ENCODE measurements at regions not wholly inside any gene's neighbourhood (a gene's known extent, or its start where the extent isn't known, plus 50 kb on each side); places are given as distances from the start of the nearest gene placed in this dataset.
"Not testable (repeated sequence)": the region's sequence is repeated elsewhere in the genome, so short reads cannot be mapped to it uniquely, and the experiment has no call there.

- H3K9me3 Mint-ChIP-seq (ENCODE audit: unreplicated experiment); intact Hi-C loops (cut with micrococcal nuclease); CTCF ChIA-PET; H3K27ac Mint-ChIP-seq (ENCODE audit: low read depth, unreplicated experiment); H3K4me1 Mint-ChIP-seq (ENCODE audit: insufficient read depth, unreplicated experiment); H3K4me3 Mint-ChIP-seq (ENCODE audit: unreplicated experiment); BruUV-seq (replicated peaks); H3K36me3 Mint-ChIP-seq (ENCODE audit: insufficient read depth, unreplicated experiment); POLR2A ChIA-PET: not testable (repeated sequence)
- peaks cover 33% of the 10 kb centered on the region for H3K27me3 Mint-ChIP-seq (ENCODE audit: insufficient read depth, unreplicated experiment)
- peak; percentile 2 for DNase-seq (ENCODE audit: unreplicated experiment)
These were observed 1609.3 kb downstream of the SPATA31A7 start for GRCh38 chr9:62798884-62799850.

- POLR2A ChIA-PET; H3K27ac Mint-ChIP-seq (ENCODE audit: low read depth, unreplicated experiment); intact Hi-C loops (cut with micrococcal nuclease); CTCF ChIA-PET; H3K36me3 Mint-ChIP-seq (ENCODE audit: insufficient read depth, unreplicated experiment); H3K4me3 Mint-ChIP-seq (ENCODE audit: unreplicated experiment); DNase-seq (ENCODE audit: unreplicated experiment); BruUV-seq (replicated peaks); H3K4me1 Mint-ChIP-seq (ENCODE audit: insufficient read depth, unreplicated experiment); H3K9me3 Mint-ChIP-seq (ENCODE audit: unreplicated experiment): not testable (repeated sequence)
- H3K27me3 Mint-ChIP-seq (ENCODE audit: insufficient read depth, unreplicated experiment), result peaks cover 40% of the 10 kb centered on the region
These were observed 1610.1 kb downstream of the SPATA31A7 start for GRCh38 chr9:62799851-62800371.

- BruUV-seq (replicated peaks); intact Hi-C loops (cut with micrococcal nuclease); H3K4me3 Mint-ChIP-seq (ENCODE audit: unreplicated experiment); H3K9me3 Mint-ChIP-seq (ENCODE audit: unreplicated experiment); H3K27ac Mint-ChIP-seq (ENCODE audit: low read depth, unreplicated experiment); CTCF ChIA-PET; H3K4me1 Mint-ChIP-seq (ENCODE audit: insufficient read depth, unreplicated experiment); POLR2A ChIA-PET; H3K36me3 Mint-ChIP-seq (ENCODE audit: insufficient read depth, unreplicated experiment): not testable (repeated sequence)
- peaks cover 48% of the 10 kb centered on the region for H3K27me3 Mint-ChIP-seq (ENCODE audit: insufficient read depth, unreplicated experiment)
- peak; percentile 5 for DNase-seq (ENCODE audit: unreplicated experiment)
These were observed 1610.9 kb downstream of the SPATA31A7 start for GRCh38 chr9:62800451-62801371.

- H3K4me1 Mint-ChIP-seq (ENCODE audit: insufficient read depth, unreplicated experiment); BruUV-seq (replicated peaks); H3K36me3 Mint-ChIP-seq (ENCODE audit: insufficient read depth, unreplicated experiment); H3K27ac Mint-ChIP-seq (ENCODE audit: low read depth, unreplicated experiment); H3K9me3 Mint-ChIP-seq (ENCODE audit: unreplicated experiment); CTCF ChIA-PET; POLR2A ChIA-PET; intact Hi-C loops (cut with micrococcal nuclease); DNase-seq (ENCODE audit: unreplicated experiment): not testable (repeated sequence)
- H3K4me3 Mint-ChIP-seq (ENCODE audit: unreplicated experiment), result peak overlapping the region; percentile 30
- peaks cover 52% of the 10 kb centered on the region for H3K27me3 Mint-ChIP-seq (ENCODE audit: insufficient read depth, unreplicated experiment)
These were observed 1611.6 kb downstream of the SPATA31A7 start for GRCh38 chr9:62801372-62801811.

- POLR2A ChIA-PET, result interaction anchor here (1.2 kb wide), 1 partner anchor 1015 kb away, joined by 6 read pairs; no protein-coding TSS in a partner anchor
- H3K9me3 Mint-ChIP-seq (ENCODE audit: unreplicated experiment); H3K27ac Mint-ChIP-seq (ENCODE audit: low read depth, unreplicated experiment); intact Hi-C loops (cut with micrococcal nuclease); CTCF ChIA-PET; BruUV-seq (replicated peaks); H3K36me3 Mint-ChIP-seq (ENCODE audit: insufficient read depth, unreplicated experiment); H3K4me1 Mint-ChIP-seq (ENCODE audit: insufficient read depth, unreplicated experiment): not testable (repeated sequence)
- Mint-ChIP-seq H3K27me3 (ENCODE audit: insufficient read depth, unreplicated experiment) (peaks cover 52% of the 10 kb centered on the region), H3K4me3 (ENCODE audit: unreplicated experiment) (peak overlapping the region; percentile 30)
- peak; percentile 54 for DNase-seq (ENCODE audit: unreplicated experiment)
These were observed 1612.3 kb downstream of the SPATA31A7 start for GRCh38 chr9:62801961-62802718.

- H3K36me3 Mint-ChIP-seq (ENCODE audit: insufficient read depth, unreplicated experiment); H3K4me1 Mint-ChIP-seq (ENCODE audit: insufficient read depth, unreplicated experiment); BruUV-seq (replicated peaks); H3K27ac Mint-ChIP-seq (ENCODE audit: low read depth, unreplicated experiment); CTCF ChIA-PET; DNase-seq (ENCODE audit: unreplicated experiment); intact Hi-C loops (cut with micrococcal nuclease); H3K9me3 Mint-ChIP-seq (ENCODE audit: unreplicated experiment): not testable (repeated sequence)
- peaks cover 52% of the 10 kb centered on the region for H3K27me3 Mint-ChIP-seq (ENCODE audit: insufficient read depth, unreplicated experiment)
- peak overlapping the region; percentile 30 for H3K4me3 Mint-ChIP-seq (ENCODE audit: unreplicated experiment)
- POLR2A ChIA-PET, result interaction anchor here (1.2 kb wide), 1 partner anchor 1014 kb away, joined by 6 read pairs; no protein-coding TSS in a partner anchor
These were observed 1612.9 kb downstream of the SPATA31A7 start for GRCh38 chr9:62802719-62803079.

- POLR2A ChIA-PET, result interaction anchor here (1.2 kb wide), 1 partner anchor 1014 kb away, joined by 6 read pairs; no protein-coding TSS in a partner anchor
- H3K4me3 Mint-ChIP-seq (ENCODE audit: unreplicated experiment); H3K9me3 Mint-ChIP-seq (ENCODE audit: unreplicated experiment); H3K36me3 Mint-ChIP-seq (ENCODE audit: insufficient read depth, unreplicated experiment); intact Hi-C loops (cut with micrococcal nuclease); H3K4me1 Mint-ChIP-seq (ENCODE audit: insufficient read depth, unreplicated experiment); CTCF ChIA-PET; H3K27ac Mint-ChIP-seq (ENCODE audit: low read depth, unreplicated experiment): not testable (repeated sequence)
- peak; percentile 1 for DNase-seq (ENCODE audit: unreplicated experiment)
- TSS peak; percentile 67 for BruUV-seq (replicated peaks)
- H3K27me3 Mint-ChIP-seq (ENCODE audit: insufficient read depth, unreplicated experiment), result peaks cover 52% of the 10 kb centered on the region
These were observed 1613.3 kb downstream of the SPATA31A7 start for GRCh38 chr9:62803099-62803498.

- POLR2A ChIA-PET; H3K4me1 Mint-ChIP-seq (ENCODE audit: insufficient read depth, unreplicated experiment); H3K9me3 Mint-ChIP-seq (ENCODE audit: unreplicated experiment); intact Hi-C loops (cut with micrococcal nuclease); H3K4me3 Mint-ChIP-seq (ENCODE audit: unreplicated experiment); H3K27ac Mint-ChIP-seq (ENCODE audit: low read depth, unreplicated experiment); H3K36me3 Mint-ChIP-seq (ENCODE audit: insufficient read depth, unreplicated experiment); BruUV-seq (replicated peaks): not testable (repeated sequence)
- CTCF ChIA-PET, result interaction anchor here (0.8 kb wide), 1 partner anchor 1013 kb away, joined by 3 read pairs; no protein-coding TSS in a partner anchor
- peaks cover 47% of the 10 kb centered on the region for H3K27me3 Mint-ChIP-seq (ENCODE audit: insufficient read depth, unreplicated experiment)
- DNase-seq (ENCODE audit: unreplicated experiment), result peak; percentile 0
These were observed 1614.5 kb downstream of the SPATA31A7 start for GRCh38 chr9:62804314-62804713.

Data from MCF 10A (cell line).